GM23248 (cell line): ENCODE measurements at regions not wholly inside any gene's neighbourhood (a gene's known extent, or its start where the extent isn't known, plus 50 kb on each side); places are given as distances from the start of the nearest gene placed in this dataset.

Source experiments
- EZH2 ChIP-seq: fragments of 200-600 bp; sonication (generic); IDR thresholded peaks from 2 replicates; pipeline ENCODE4 v1.6.1; 2018; ENCODE audit warnings: antibody characterized with exemption, mild to moderate bottlenecking; ENCODE audit not compliant: insufficient read depth, poor library complexity, severe bottlenecking
- EZH2phosphoT487 ChIP-seq: fragments of 200-600 bp; sonication (generic); IDR thresholded peaks from 2 replicates; pipeline ENCODE4 v1.6.1; 2018; ENCODE audit warnings: antibody characterized with exemption, moderate library complexity, mild to moderate bottlenecking, low read depth; ENCODE audit not compliant: insufficient read depth

DNA sequence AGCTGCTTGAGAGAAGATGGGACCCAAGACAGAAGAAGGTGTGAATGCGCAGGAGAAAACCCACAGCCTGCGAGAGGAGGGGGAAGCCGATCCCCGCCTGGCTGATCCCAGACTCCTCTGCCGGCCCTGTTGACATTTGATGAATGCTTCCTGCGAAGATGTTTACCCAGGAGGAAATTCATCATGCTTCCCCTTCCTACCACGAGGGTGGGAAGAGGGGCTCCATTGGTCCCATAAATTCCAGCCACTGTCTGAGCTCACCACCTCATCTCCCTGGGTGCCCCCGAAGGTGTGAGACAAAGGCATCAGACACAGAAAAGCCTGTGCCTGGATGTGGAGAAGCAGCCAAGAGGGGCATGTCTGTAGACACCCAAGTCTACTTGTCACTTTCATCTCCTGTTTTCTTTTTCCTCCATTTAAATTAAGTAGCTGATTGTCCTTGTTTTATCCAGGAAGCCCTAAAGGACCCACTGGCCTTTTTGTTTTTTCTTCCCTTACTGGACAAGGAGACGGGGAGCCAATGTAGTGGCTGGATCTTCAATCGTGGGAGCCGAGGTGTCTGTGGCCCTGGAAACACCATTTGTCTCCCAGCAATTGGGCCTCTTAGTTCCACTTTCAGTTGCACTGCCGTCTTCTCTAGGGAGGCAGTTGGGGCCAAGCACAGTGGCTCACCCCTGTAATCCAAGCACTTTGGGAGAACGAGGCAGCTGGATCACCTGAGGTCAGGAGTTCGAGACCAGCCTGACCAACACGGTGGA is 95.3 kb upstream of the HES1 start:
- TF ChIP-seq EZH2 (no peak), EZH2phosphoT487 (no peak)
